GM12892 (cell line): ENCODE measurements at regions not wholly inside any gene's neighbourhood (a gene's known extent, or its start where the extent isn't known, plus 50 kb on each side); places are given as distances from the start of the nearest gene placed in this dataset.

ENCODE experiments used
- POLR2A ChIP-seq: IDR thresholded peaks from 2 replicates; pipeline ENCODE4 v1.6.1; 2011; ENCODE audit warnings: low read depth, low read length, control low read depth
- POLR2AphosphoS5 ChIP-seq: IDR thresholded peaks from 2 replicates; pipeline ENCODE4 v1.6.1; 2011; ENCODE audit warnings: low read depth, low read length, control low read depth

DNA sequence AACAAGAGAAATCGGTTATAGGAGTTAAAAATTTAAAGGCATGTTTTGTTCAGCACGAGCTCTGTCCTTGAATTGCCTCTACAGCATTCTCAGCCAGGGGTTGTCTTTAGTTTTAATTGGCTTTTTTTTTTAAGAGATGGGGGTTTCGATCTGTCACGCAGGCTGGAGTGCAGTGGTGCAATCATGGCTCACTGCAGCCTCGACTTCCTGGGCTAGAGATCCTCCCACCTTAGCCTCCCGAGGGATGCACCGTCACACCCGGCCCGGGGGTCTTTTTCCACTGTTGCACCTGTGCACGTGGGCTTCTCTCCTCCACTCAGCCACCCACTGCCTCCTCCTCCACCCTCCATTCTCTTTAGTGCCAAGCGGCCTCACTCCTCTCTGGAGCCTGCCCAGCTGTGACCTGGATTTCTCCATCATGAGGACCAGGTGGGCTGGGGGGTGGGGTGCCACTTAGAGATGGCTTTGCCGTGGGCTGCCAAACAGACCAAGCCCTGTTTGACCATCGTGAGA, 106.8 kb upstream of the SEC14L1 start:
- no peak for TF ChIP-seq POLR2AphosphoS5
- no peak for TF ChIP-seq POLR2A
